ENCODE measurements at regions not wholly inside any gene's neighbourhood (a gene's known extent, or its start where the extent isn't known, plus 50 kb on each side); places are given as distances from the start of the nearest gene placed in this dataset.

GRCh38 chr15:97858296-97858695 lies 102.2 kb upstream of the ARRDC4 start:
- Histone ChIP-seq H3K4me1 (no peaks in the 10 kb centered on the region), H3K27ac (no peak overlapping the region), H3K36me3 (no peaks in the 10 kb centered on the region), H3K9me3 (no peaks in the 10 kb centered on the region), H3K27me3 (no peaks in the 10 kb centered on the region), H3K4me3 (no peak overlapping the region)
- WGBS, 2 donors = 66 to 88% methylated on average over 2 of the region's 2 CpGs
- no peak for DNase-seq
- ATAC-seq (ENCODE audit: low FRiP score in 2 of 2) = no peak
- TF ChIP-seq EP300 (IDR thresholded peaks at IDR 0.05) (no peak), POLR2AphosphoS5 (IDR thresholded peaks at IDR 0.05) (no peak), POLR2A (IDR thresholded peaks at IDR 0.05) (no peak)
- TF ChIP-seq, protein P1, sequence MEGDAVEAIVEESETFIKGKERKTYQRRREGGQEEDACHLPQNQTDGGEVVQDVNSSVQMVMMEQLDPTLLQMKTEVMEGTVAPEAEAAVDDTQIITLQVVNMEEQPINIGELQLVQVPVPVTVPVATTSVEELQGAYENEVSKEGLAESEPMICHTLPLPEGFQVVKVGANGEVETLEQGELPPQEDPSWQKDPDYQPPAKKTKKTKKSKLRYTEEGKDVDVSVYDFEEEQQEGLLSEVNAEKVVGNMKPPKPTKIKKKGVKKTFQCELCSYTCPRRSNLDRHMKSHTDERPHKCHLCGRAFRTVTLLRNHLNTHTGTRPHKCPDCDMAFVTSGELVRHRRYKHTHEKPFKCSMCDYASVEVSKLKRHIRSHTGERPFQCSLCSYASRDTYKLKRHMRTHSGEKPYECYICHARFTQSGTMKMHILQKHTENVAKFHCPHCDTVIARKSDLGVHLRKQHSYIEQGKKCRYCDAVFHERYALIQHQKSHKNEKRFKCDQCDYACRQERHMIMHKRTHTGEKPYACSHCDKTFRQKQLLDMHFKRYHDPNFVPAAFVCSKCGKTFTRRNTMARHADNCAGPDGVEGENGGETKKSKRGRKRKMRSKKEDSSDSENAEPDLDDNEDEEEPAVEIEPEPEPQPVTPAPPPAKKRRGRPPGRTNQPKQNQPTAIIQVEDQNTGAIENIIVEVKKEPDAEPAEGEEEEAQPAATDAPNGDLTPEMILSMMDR (IDR thresholded peaks at IDR 0.05) = no peak

DNA sequence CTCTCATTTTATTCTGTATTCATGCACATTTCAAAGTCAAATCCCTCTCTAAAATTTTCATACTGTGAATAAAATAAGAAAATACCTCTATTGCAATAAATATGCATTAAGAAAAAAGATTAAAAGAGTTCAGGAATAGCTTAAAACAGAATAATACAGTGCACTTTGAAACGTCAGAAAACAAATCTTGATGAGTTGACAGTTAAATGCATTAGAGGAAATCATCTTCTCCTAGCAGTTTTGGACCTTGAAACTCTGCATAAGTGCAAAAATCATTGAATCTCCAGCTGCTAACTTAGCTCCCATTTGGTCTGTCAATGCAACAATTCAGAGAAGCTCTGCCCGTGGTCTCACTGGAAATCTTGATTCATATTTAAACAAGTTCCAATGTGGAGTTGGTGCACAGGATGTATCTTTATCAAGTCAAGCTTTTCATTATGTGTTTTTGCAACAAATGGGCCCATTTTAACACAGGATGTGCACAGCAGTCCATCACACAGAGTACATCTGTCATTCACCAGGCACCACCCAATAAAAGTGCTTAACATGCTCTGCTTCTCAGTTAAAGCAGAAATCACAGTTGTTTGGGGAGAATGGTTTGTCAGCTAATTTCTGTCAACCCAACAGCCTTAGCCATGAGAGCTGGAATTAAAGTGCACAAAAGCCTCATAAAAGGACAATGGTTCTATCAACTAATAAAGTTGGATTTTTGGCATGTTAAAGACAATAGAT lies 98.8 kb upstream of the ARRDC4 start:
- H3K27ac ChIP-seq = no peak overlapping the region
- WGBS, 2 donors = 53 to 71% methylated on average over 2 of the region's 2 CpGs
- H3K4me3 ChIP-seq = no peak overlapping the region
- H3K36me3 ChIP-seq = no peaks in the 10 kb centered on the region
- no peaks in the 10 kb centered on the region for H3K9me3 ChIP-seq
- DNase-seq (no peak), ATAC-seq (ENCODE audit: low FRiP score in 2 of 2) (no peak)
- no peaks in the 10 kb centered on the region for H3K4me1 ChIP-seq
- no peaks in the 10 kb centered on the region for H3K27me3 ChIP-seq
- TF ChIP-seq EP300 (IDR thresholded peaks at IDR 0.05) = no peak
- TF ChIP-seq POLR2A (IDR thresholded peaks at IDR 0.05) = no peak
- no peak for TF ChIP-seq POLR2AphosphoS5 (IDR thresholded peaks at IDR 0.05)
- TF ChIP-seq, protein P1 (IDR thresholded peaks at IDR 0.05) = no peak

DNA sequence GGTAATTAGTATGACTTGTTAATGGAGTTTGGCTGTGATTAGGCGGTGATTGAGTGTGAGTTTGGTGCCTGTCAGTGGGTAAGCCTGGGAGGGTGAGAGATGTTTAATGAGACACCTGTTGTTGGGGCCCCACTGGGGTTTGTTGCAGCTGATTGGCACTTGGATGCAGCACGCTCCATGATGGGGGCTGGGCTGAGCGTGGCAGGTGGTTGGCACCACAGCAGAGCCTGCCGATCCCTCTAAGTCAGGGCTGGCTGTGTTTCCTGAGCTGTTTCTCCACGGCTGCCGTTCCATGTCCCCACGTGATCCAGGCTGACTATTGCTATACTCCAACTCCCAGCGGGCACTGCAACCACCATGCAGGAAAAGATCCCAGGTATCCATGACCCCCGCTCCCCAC lies 93.5 kb upstream of the ARRDC4 start:
- Histone ChIP-seq H3K4me3 (no peak overlapping the region), H3K36me3 (no peaks in the 10 kb centered on the region), H3K27me3 (no peaks in the 10 kb centered on the region), H3K4me1 (no peaks in the 10 kb centered on the region), H3K27ac (no peak overlapping the region), H3K9me3 (no peaks in the 10 kb centered on the region)
- WGBS, 2 donors = 84 to 86% methylated on average over 8 to 9 of the region's 9 CpGs
- TF ChIP-seq, protein P1 (IDR thresholded peaks at IDR 0.05) = no peak
- no peak for TF ChIP-seq EP300 (IDR thresholded peaks at IDR 0.05)
- TF ChIP-seq POLR2AphosphoS5 (IDR thresholded peaks at IDR 0.05) = no peak
- TF ChIP-seq POLR2A (IDR thresholded peaks at IDR 0.05) = no peak
- no peak for ATAC-seq (ENCODE audit: low FRiP score in 2 of 2)
- peak in 1 of 2 donors; percentile 36 for DNase-seq

GRCh38 chr15:97867870-97868269 lies 92.6 kb upstream of the ARRDC4 start:
- 34 to 42% methylated on average over 4 of the region's 4 CpGs for WGBS, 2 donors
- no peak for ATAC-seq (ENCODE audit: low FRiP score in 2 of 2)
- H3K9me3 ChIP-seq = no peaks in the 10 kb centered on the region
- H3K4me3 ChIP-seq = no peak overlapping the region
- TF ChIP-seq, protein P1 (IDR thresholded peaks at IDR 0.05) = no peak
- no peak for TF ChIP-seq EP300 (IDR thresholded peaks at IDR 0.05)
- TF ChIP-seq POLR2A (IDR thresholded peaks at IDR 0.05) = no peak
- TF ChIP-seq POLR2AphosphoS5 (IDR thresholded peaks at IDR 0.05) = no peak
- no peaks in the 10 kb centered on the region for H3K4me1 ChIP-seq
- DNase-seq = no peak
- no peaks in the 10 kb centered on the region for H3K36me3 ChIP-seq
- H3K27me3 ChIP-seq = no peaks in the 10 kb centered on the region
- H3K27ac ChIP-seq = no peak overlapping the region

DNA sequence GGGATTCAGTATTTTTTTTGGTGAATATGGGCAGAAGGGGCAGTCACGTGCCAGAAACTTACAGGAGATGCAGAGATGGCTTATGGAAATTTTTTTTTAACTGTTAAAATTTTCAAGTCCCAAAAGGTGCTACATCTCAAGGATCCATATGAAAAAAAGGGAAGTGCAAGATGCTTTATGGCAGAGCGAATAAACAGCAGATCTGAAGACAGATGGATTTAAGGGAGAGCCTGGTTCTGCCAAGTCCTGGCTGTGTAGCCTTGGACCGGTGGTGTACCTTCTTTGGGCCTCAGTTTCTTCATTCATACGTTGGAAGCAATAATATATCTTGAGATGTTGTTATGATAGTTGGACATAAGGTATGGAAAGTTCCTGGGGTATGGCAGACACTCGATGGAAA lies 91.5 kb upstream of the ARRDC4 start:
- H3K4me1 ChIP-seq = no peaks in the 10 kb centered on the region
- H3K27me3 ChIP-seq = no peaks in the 10 kb centered on the region
- no peaks in the 10 kb centered on the region for H3K9me3 ChIP-seq
- H3K27ac ChIP-seq = no peak overlapping the region
- no peak overlapping the region for H3K4me3 ChIP-seq
- 76 to 79% methylated on average over 5 of the region's 5 CpGs for WGBS, 2 donors
- ATAC-seq (ENCODE audit: low FRiP score in 2 of 2) (no peak), DNase-seq (no peak)
- no peak for TF ChIP-seq POLR2AphosphoS5 (IDR thresholded peaks at IDR 0.05)
- no peaks in the 10 kb centered on the region for H3K36me3 ChIP-seq
